Lower leg skin (tissue), 3 donors: ENCODE measurements at regions not wholly inside any gene's neighbourhood (a gene's known extent, or its start where the extent isn't known, plus 50 kb on each side); places are given as distances from the start of the nearest gene placed in this dataset.

Source experiments
- POLR2A ChIP-seq, 2 donors: fragments of 450-650 bp; IDR thresholded peaks; one replicate each; pipeline ENCODE4 v1.6.1; 2016 to 2017; ENCODE audit warnings: antibody characterized with exemption in 2 of 2, mild to moderate bottlenecking in 1 of 2, moderate library complexity in 1 of 2
- TF ChIP-seq, protein P1 (sequence below), 3 donors: fragments of 450-650 bp; IDR thresholded peaks; one replicate each; pipeline ENCODE4 v1.5.1; 2016; ENCODE audit warnings: antibody characterized with exemption in 3 of 3, mild to moderate bottlenecking in 3 of 3, moderate library complexity in 2 of 3

GRCh38 chr6:134724771-134725340 is 225.0 kb downstream of the ALDH8A1 start:
- no peak for TF ChIP-seq POLR2A (IDR thresholded peaks at IDR 0.05)
- TF ChIP-seq, protein P1, sequence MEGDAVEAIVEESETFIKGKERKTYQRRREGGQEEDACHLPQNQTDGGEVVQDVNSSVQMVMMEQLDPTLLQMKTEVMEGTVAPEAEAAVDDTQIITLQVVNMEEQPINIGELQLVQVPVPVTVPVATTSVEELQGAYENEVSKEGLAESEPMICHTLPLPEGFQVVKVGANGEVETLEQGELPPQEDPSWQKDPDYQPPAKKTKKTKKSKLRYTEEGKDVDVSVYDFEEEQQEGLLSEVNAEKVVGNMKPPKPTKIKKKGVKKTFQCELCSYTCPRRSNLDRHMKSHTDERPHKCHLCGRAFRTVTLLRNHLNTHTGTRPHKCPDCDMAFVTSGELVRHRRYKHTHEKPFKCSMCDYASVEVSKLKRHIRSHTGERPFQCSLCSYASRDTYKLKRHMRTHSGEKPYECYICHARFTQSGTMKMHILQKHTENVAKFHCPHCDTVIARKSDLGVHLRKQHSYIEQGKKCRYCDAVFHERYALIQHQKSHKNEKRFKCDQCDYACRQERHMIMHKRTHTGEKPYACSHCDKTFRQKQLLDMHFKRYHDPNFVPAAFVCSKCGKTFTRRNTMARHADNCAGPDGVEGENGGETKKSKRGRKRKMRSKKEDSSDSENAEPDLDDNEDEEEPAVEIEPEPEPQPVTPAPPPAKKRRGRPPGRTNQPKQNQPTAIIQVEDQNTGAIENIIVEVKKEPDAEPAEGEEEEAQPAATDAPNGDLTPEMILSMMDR (IDR thresholded peaks at IDR 0.05), result no peak
